A673 (cell line): ENCODE measurements at regions not wholly inside any gene's neighbourhood (a gene's known extent, or its start where the extent isn't known, plus 50 kb on each side); places are given as distances from the start of the nearest gene placed in this dataset.

Experiments
- BruUV-seq: library from RNA; stranded (reverse); fragments of 400-500 nt; replicated peaks from 2 replicates; lab custom pipeline; 2021; lab: Mats Ljungman, UMichigan
- CTCF ChIA-PET: fragments of 300-600 bp; sonication (Branson Sonifier 250); formaldehyde crosslinking; loops from one replicate; lab custom pipeline; 2022; ENCODE audit warnings: antibody characterized with exemption; lab: Charles Lee
- POLR2A ChIA-PET: fragments of 300-600 bp; sonication (Branson Sonifier 250); formaldehyde crosslinking; loops from one replicate; lab custom pipeline; 2022; ENCODE audit warnings: antibody characterized with exemption; ENCODE audit not compliant: low non-redundant PET; lab: Charles Lee
- DNase-seq: peaks from one replicate; pipeline ENCODE4 v3.0.0-alpha.2; 2015; ENCODE audit warnings: low spot score
- H3K27ac ChIP-seq: fragments of 200-600 bp; sonication (generic); 2 replicates; pipeline ENCODE4 v1.5.1; 2016; ENCODE audit warnings: mixed run types, low read depth, mild to moderate bottlenecking, mixed read lengths, antibody characterized with exemption, low read length; ENCODE audit not compliant: poor library complexity, severe bottlenecking
- H3K27me3 ChIP-seq: fragments of 200-600 bp; sonication (generic); replicated peaks from 2 replicates; pipeline ENCODE4 v1.6.1; 2017; ENCODE audit warnings: mixed run types, low read depth, mild to moderate bottlenecking, mixed read lengths, antibody characterized with exemption, low read length; ENCODE audit not compliant: insufficient read depth, poor library complexity
- H3K36me3 ChIP-seq: fragments of 200-600 bp; sonication (generic); 2 replicates; pipeline ENCODE4 v1.6.1; 2016; ENCODE audit warnings: mixed run types, mild to moderate bottlenecking, mixed read lengths, antibody characterized with exemption, low read length; ENCODE audit not compliant: insufficient read depth, poor library complexity, severe bottlenecking
- H3K4me1 ChIP-seq: fragments of 200-600 bp; sonication (generic); 2 replicates; pipeline ENCODE4 v1.6.1; 2017; ENCODE audit warnings: mixed run types, mild to moderate bottlenecking, mixed read lengths, antibody characterized with exemption, low read length; ENCODE audit not compliant: insufficient read depth, poor library complexity, severe bottlenecking
- H3K4me3 ChIP-seq: fragments of 200-600 bp; sonication (generic); 2 replicates; pipeline ENCODE4 v1.5.1; 2016; ENCODE audit warnings: low read depth, mixed run types, mild to moderate bottlenecking, mixed read lengths, low read length; ENCODE audit not compliant: poor library complexity, severe bottlenecking
- H3K9me3 ChIP-seq: fragments of 200-600 bp; sonication (generic); 2 replicates; pipeline ENCODE4 v1.6.1; 2016; ENCODE audit warnings: mixed run types, low read depth, mild to moderate bottlenecking, mixed read lengths, antibody characterized with exemption, low read length; ENCODE audit not compliant: poor library complexity, severe bottlenecking
- EZH2 ChIP-seq: fragments of 200-600 bp; sonication (generic); IDR thresholded peaks from 2 replicates; pipeline ENCODE4 v1.6.1; 2017; ENCODE audit warnings: borderline replicate concordance, low read depth, mild to moderate bottlenecking, mixed read lengths, antibody characterized with exemption, low read length; ENCODE audit not compliant: poor library complexity, severe bottlenecking
- intact Hi-C: fragments of 100-400 bp; cut with micrococcal nuclease; formaldehyde crosslinking; loops from one replicate; pipeline ENCODE4 v1.10.0; 2022; ENCODE audit not compliant: unreplicated experiment
- TF ChIP-seq, protein P1 (sequence below): fragments of 300-800, 200-600 bp; sonication (generic); conservative IDR thresholded peaks from 2 replicates; pipeline ENCODE4 v1.5.1; 2017; ENCODE audit warnings: low read depth, mild to moderate bottlenecking, antibody characterized with exemption, low read length, moderate library complexity, mixed read lengths

DNA sequence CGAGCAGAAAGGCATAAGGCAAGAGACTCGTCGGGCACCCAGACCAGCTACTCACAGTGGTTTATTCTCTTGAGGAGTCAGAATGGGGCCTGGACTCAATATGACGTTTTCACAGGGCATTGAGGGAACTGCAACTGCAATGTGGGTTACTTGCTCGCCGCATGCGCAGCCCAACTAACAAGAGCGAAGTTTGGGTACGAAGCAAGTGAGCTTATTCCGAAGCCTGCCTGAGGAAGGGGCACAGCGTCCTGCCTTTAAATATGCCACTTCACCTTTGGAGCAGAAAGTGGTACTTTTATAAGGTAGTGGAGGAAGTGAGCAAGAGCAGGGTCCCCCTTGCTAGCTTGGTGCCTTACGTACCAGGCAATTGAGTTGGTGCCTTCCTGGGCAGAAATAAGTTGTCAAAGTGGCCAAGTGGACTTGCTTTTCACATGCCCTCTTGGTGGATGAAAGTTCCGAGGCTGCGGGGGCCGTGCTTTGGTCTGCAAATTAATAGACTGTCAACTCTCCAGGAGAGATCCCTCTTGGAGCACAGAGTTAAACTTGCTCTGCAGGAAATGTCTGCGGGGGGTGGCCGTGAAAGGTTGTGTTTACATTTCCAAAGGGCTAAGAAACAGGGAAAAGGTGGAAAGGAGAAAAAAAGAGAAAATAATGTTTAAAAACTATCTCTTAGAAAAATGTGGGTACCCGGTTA, 480.4 kb downstream of the TRIML1 start:
- DNase-seq = no peak
- Histone ChIP-seq H3K36me3 (no peaks in the 10 kb centered on the region), H3K9me3 (no peaks in the 10 kb centered on the region), H3K27ac (no peak overlapping the region), H3K4me3 (no peak overlapping the region), H3K27me3 (peaks cover 7% of the 10 kb centered on the region), H3K4me1 (no peaks in the 10 kb centered on the region)
- CTCF ChIA-PET = no interaction called here
- TF ChIP-seq, protein P1, sequence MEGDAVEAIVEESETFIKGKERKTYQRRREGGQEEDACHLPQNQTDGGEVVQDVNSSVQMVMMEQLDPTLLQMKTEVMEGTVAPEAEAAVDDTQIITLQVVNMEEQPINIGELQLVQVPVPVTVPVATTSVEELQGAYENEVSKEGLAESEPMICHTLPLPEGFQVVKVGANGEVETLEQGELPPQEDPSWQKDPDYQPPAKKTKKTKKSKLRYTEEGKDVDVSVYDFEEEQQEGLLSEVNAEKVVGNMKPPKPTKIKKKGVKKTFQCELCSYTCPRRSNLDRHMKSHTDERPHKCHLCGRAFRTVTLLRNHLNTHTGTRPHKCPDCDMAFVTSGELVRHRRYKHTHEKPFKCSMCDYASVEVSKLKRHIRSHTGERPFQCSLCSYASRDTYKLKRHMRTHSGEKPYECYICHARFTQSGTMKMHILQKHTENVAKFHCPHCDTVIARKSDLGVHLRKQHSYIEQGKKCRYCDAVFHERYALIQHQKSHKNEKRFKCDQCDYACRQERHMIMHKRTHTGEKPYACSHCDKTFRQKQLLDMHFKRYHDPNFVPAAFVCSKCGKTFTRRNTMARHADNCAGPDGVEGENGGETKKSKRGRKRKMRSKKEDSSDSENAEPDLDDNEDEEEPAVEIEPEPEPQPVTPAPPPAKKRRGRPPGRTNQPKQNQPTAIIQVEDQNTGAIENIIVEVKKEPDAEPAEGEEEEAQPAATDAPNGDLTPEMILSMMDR = no peak
- no peak for TF ChIP-seq EZH2
- POLR2A ChIA-PET = no interaction called here
- BruUV-seq = no TSS peak
- intact Hi-C loops = no loop called here

DNA sequence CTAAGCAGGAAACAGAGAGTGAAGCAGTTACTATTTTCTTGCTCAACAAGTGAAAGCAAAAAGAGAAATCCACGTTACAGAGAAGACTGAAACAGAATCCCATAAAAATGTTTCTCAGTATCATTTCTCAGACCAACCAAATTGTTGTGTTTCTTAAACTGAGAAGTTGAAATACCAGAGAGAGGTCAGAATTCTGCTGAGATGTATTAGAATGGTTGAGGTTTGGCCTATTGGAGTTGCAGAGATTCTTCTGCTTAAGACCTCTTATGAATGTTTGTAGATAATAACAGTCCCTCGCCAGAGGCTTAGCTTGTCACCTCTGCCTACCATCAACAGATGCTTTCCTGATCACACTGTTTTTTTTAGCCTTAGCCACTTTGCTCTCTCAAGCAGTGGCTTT, 481.4 kb downstream of the TRIML1 start:
- BruUV-seq = no TSS peak
- CTCF ChIA-PET = no interaction called here
- no peak overlapping the region for H3K4me3 ChIP-seq

DNA sequence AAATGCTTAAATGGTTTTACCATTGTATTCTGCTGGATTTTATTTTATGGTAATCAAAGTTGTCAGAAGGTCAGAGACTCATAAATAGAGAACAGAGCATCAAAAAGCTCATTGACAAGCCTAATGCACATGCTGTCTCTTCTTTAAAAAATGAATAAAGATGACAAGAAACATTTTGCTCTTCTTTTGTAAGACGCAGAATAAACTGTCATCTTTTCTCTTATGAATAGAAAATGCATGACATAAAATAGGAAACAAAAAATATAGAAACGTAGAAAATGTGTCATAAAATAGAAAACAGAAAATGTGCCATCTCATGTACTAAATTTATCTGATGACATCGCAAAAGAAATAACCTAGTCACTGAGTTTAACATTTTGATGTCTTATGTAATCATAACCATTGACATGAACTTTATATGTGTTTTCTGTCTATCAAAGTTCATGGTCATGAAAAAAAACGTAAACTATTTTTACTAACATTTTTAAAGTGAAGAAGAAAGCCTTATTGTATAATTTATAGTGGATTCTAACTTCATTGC, 484.1 kb downstream of the TRIML1 start:
- no TSS peak for BruUV-seq
- intact Hi-C loops = no loop called here
- CTCF ChIA-PET = no interaction called here
- POLR2A ChIA-PET = no interaction called here
- no peaks in the 10 kb centered on the region for H3K9me3 ChIP-seq
- no peaks in the 10 kb centered on the region for H3K4me1 ChIP-seq
- peaks cover 16% of the 10 kb centered on the region for H3K27me3 ChIP-seq
- H3K36me3 ChIP-seq = no peaks in the 10 kb centered on the region
- no peak for DNase-seq
- no peak for TF ChIP-seq EZH2
- TF ChIP-seq, protein P1 = no peak
- H3K27ac ChIP-seq = no peak overlapping the region
- H3K4me3 ChIP-seq = no peak overlapping the region

More for the DNA sequence above, 481.4 kb downstream of the TRIML1 start:
- H3K27ac ChIP-seq = no peak overlapping the region
- H3K36me3 ChIP-seq = no peaks in the 10 kb centered on the region
- H3K4me1 ChIP-seq = no peaks in the 10 kb centered on the region
- POLR2A ChIA-PET = no interaction called here
- no peak for DNase-seq
- intact Hi-C loops = no loop called here
- peaks cover 7% of the 10 kb centered on the region for H3K27me3 ChIP-seq
- no peaks in the 10 kb centered on the region for H3K9me3 ChIP-seq
- TF ChIP-seq EZH2 = no peak
- TF ChIP-seq, protein P1 = no peak
